ELR (cell line): ENCODE measurements at regions not wholly inside any gene's neighbourhood (a gene's known extent, or its start where the extent isn't known, plus 50 kb on each side); places are given as distances from the start of the nearest gene placed in this dataset.

Source experiments
- DNase-seq: peaks from one replicate; pipeline ENCODE4 v3.0.0-alpha.2; 2015; ENCODE audit warnings: low read depth

GRCh38 chr16:35258381-35258780 lies 1799.0 kb downstream of the TP53TG3F start:
- no peak for DNase-seq

DNA sequence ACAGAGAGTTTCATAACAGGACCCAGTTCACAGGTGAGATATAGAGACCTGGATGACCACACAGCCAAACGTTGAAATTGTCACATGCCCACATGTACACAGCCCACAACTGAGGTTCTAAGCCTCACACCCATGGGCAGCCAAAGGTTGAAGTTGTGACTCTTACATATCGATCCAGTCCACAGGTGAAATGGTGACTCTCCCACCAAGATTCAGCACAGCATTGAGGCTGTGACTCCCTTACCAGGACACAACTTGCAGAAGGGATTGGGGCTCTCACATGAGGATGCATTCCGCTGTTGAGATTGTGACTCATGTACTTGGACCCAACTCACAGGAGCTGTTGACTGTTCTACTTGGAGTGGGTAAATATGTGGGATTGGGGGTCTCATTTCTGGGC lies 1836.4 kb downstream of the TP53TG3F start:
- no peak for DNase-seq

DNA sequence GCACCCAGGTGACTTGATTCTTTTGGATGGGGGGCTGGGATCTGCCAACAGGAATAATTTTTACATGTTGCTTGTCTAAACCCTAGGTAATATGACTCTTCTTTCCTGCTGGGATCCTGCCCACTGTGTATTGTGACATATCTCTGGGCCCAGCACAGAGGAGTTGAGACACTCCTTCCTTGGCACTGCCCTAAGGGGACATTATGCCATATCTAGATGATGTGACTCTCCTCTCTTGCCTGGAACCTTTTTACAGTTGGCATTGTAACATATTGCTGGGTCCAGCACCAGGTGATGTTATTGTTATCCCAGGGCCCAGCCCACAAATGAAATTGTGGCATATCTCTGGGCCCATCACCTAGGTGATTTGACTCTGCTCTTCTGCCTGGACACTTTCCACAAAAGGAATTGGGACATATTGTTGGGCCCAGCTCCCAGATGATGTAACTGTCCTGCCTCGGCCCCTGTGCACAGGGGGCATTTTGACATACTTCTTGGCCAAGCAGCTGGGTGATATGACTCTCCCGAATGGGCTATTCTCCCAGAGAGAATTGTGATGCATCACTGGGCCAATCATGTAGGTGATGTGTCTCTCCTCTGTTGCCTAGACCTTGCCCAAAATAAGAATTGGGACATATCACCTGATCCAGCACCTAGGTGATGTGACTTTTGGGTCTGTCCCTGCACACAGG lies 1837.7 kb downstream of the TP53TG3F start:
- no peak for DNase-seq

- DNase-seq: no peak
Observed at GRCh38 chr16:35298460-35299243, 1839.2 kb downstream of the TP53TG3F start.

DNA sequence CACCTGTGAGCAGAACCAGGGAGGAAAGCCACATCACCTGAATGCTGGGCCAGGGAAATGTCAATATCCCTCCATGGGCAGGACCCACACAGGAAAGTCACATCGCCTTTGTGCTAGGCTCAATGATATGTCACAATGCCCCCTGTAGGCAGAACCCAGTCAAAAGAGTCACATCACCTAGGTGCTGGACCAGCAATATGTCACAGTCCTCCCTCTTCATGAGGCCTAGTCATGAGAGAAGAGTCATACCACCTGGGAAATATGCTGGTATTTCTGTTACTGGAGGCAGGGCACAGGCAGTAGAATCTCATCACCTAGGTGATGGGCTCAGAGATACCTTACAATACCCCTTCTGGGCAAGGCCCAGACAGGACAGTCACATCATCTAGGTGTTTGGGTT lies 1843.4 kb downstream of the TP53TG3F start:
- no peak for DNase-seq

- peak; percentile 0 for DNase-seq
Observed at GRCh38 chr16:35305476-35305875, 1846.1 kb downstream of the TP53TG3F start.

GRCh38 chr16:35306915-35307314 lies 1847.5 kb downstream of the TP53TG3F start:
- DNase-seq: no peak

DNA sequence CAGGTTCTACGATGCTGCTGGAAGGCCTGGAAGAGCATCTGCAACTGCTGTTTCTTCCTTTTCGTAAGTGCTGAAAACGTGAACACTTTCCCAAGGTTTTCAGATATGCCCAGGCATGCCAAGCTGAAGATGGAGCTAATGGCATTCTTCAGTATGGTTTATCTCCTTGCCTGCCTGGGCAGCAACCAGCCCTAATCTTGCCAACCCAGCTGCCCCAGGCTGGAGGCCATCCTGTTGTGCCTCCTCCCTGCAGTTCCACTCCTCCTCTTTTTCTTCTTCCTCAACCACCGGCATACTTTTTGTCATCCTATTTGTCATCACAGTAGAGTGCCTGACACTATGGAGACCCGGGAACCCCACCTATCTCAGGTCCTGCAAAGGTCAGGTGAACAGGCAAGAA lies 1849.3 kb downstream of the TP53TG3F start:
- no peak for DNase-seq

GRCh38 chr16:35310999-35311398 lies 1851.6 kb downstream of the TP53TG3F start:
- DNase-seq: no peak

DNA sequence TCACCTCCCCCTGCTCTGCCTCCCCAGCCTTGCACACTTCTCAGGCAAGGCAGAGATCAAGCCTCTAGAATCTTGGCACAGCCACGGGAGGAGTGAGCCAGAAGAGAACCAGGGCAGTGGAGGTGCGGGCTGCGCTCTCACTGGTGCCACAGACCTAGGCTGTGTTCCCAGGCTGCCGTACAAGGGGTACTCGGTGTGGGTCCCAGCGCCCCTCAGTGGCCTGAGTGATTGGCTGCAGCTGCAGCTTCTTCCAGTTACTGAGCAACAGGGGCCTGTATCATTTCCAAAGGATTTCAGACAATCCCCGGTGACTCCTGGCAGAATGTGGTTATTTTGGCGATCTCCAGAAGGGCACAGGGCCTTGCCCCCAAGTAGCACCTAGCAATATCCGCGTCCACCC lies 1852.1 kb downstream of the TP53TG3F start:
- no peak for DNase-seq

DNA sequence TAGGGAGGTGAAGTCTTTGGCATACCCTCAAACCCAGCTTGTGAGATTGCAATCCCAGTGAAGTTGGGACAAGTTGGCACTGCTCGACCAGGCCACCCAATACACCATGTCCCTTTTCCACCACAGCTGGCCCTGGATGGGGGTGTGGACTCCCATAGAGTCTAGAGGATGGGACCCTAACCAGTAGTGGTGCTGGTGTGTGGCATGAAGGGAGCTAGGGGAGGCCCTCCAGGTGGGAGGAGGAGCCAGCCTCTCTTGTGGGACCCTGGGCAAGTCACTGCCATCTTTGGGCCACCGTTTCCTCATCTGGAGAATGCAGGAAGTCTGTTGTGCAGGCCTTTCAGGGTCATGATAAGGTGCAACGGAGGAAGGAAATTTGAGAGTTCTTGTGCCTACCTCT lies 1854.9 kb downstream of the TP53TG3F start:
- no peak for DNase-seq

GRCh38 chr16:35319536-35320192 lies 1860.3 kb downstream of the TP53TG3F start:
- no peak for DNase-seq

DNA sequence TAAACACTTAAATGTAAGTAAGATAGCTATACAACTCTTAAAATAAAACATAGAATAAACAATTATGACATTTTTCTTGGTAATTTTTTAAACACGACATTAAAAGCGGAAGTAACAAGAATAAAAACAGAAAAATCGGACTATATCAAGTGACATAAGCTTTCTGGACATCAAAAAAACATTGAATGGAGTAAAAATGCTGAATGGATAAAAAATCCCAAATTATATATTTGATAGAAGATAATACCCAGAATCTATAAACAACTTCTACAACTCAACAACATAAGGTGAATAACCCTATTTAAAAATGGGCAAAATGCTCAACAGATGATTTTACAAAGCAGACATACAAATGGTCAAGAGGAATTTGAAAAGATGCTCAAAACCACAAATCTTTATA lies 1866.5 kb downstream of the TP53TG3F start:
- no peak for DNase-seq

DNA sequence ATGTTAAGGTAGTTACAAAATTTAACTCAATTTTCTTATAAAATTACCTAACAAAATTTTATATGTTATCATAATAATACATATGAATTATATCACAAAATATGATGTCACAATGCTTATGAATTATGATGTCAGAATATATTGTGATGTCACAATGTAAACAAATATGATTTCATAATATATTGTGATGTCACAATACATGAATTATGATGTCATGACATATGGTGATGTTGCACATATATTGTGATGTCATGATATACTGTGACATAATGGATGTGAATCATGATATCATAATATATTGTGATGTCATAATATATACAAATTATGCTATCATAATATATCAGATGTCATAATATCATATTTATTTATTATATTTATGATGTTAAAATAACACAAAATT lies 1879.9 kb downstream of the TP53TG3F start:
- no peak for DNase-seq

- no peak for DNase-seq
Observed at GRCh38 chr16:35342012-35342411, 1882.6 kb downstream of the TP53TG3F start.

- DNase-seq: no peak
Observed at GRCh38 chr16:35344012-35344762, 1884.8 kb downstream of the TP53TG3F start.

DNA sequence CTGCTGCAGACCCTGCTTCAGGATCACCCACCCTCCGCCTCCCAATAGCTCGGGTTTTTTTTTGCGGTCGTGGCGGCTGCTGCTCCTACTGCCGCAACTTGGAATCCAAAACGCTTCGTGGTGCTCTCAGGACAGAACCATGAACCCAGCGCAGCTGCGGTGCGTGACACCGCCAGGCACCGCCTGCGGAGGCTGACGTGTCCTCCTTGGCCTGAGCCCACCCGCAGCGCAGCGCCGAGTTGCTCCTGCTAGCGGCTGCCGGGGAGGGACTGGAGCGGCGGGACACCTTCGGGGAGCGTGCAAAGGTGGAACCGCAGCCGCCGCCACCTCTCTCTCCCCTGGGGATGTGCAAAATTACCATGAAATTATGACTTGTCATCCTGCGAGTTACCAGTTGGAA lies 1893.0 kb downstream of the TP53TG3F start:
- no peak for DNase-seq

DNA sequence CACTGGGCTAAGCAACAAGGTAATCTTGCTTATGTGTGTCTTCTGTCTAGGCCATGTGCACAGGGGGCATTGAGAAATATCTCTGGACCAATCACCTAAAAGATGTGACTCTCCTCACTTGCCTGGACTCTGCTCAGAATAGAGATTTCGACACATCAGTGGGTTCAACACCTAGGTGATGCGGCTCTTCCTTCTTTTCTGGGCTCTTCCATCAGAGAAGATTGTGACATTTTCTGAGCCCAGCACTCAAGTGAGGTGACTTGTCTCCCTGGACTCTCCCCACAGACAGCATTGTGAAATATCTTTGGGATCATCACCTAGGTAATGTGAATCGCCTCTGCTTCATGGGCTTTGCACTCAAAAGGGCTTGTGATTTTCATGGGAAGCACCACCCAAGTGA lies 1904.1 kb downstream of the TP53TG3F start:
- DNase-seq: no peak

DNA sequence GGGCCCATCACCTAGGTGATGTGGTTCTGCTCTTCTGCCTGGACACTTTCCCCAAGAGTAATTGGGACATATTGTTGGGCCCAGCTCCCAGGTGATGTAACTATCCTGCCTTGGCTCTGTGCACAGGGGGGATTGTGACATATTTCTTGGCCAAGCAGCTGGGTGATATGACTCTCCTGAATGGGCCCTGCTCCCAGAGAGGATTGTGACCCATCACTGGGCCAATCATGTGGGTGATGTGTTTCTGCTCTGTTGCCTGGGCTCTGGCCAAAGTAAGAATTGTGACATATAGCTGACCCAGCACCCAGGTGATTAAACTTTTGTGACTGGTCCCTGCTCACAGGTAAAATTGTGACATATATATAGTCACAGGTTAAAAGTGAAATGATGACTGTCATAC lies 1904.9 kb downstream of the TP53TG3F start:
- no peak for DNase-seq

- no peak for DNase-seq
Observed at GRCh38 chr16:35365675-35366074, 1906.3 kb downstream of the TP53TG3F start.

- DNase-seq: no peak
Observed at GRCh38 chr16:35370617-35371016, 1911.2 kb downstream of the TP53TG3F start.

DNA sequence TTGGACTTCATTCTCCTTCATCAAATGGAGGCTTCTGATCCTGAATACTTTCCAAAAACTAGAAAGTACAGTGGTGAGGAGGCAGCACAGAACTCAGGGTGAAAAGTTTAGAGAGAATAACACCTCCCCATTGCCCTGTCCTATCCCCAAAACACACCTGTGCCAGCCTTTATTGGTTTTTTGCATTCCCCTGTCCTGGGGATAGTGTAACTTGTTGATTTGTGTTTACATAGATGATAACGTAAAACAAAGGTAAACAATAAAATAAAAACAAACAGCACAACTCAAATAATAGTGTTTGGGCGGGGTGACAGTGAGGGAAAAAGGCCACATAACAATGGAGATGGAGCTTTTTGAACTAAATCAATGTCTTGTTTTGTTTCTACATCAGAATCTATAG lies 1917.7 kb downstream of the TP53TG3F start:
- no peak for DNase-seq
